ENCODE measurements at regions not wholly inside any gene's neighbourhood (a gene's known extent, or its start where the extent isn't known, plus 50 kb on each side); places are given as distances from the start of the nearest gene placed in this dataset.
"Not testable (repeated sequence)": the region's sequence is repeated elsewhere in the genome, so short reads cannot be mapped to it uniquely, and the experiment has no call there.

GRCh38 chr5:117343726-117344125, 769.1 kb upstream of the SEMA6A start:
- FAIRE-seq = not testable (repeated sequence)

GRCh38 chr5:117337064-117337749, 762.6 kb upstream of the SEMA6A start:
- DNase-seq (ENCODE audit: low spot score) (no peak), FAIRE-seq (no peak)

More at GRCh38 chr5:117343726-117344125, 769.1 kb upstream of the SEMA6A start:
- DNase-seq (ENCODE audit: low spot score) = not testable (repeated sequence)

- FAIRE-seq (no peak), DNase-seq (ENCODE audit: low spot score) (no peak)
These were observed 761.6 kb upstream of the SEMA6A start for GRCh38 chr5:117336208-117336607.

- FAIRE-seq (no peak), DNase-seq (ENCODE audit: low spot score) (no peak)
These were observed 758.4 kb upstream of the SEMA6A start for GRCh38 chr5:117333011-117333410.

- FAIRE-seq = no peak
- no peak for DNase-seq (ENCODE audit: low spot score)
These were observed 757.7 kb upstream of the SEMA6A start for GRCh38 chr5:117332341-117332740.

GRCh38 chr5:117327511-117327910, 752.9 kb upstream of the SEMA6A start:
- no peak for DNase-seq (ENCODE audit: low spot score)
- FAIRE-seq = no peak

GRCh38 chr5:117326997-117327396, 752.4 kb upstream of the SEMA6A start:
- DNase-seq (ENCODE audit: low spot score) (no peak), FAIRE-seq (no peak)

- no peak for DNase-seq (ENCODE audit: low spot score)
- no peak for FAIRE-seq
These were observed 743.9 kb upstream of the SEMA6A start for GRCh38 chr5:117318528-117318927.

- FAIRE-seq (no peak), DNase-seq (ENCODE audit: low spot score) (no peak)
These were observed 740.5 kb upstream of the SEMA6A start for GRCh38 chr5:117315170-117315569.

GRCh38 chr5:117304512-117305107, 730.0 kb upstream of the SEMA6A start:
- not testable (repeated sequence) for DNase-seq (ENCODE audit: low spot score)

GRCh38 chr5:117302949-117303348, 728.3 kb upstream of the SEMA6A start:
- FAIRE-seq = no peak
- no peak for DNase-seq (ENCODE audit: low spot score)

More at GRCh38 chr5:117304512-117305107, 730.0 kb upstream of the SEMA6A start:
- not testable (repeated sequence) for FAIRE-seq

GRCh38 chr5:117302473-117302872, 727.9 kb upstream of the SEMA6A start:
- FAIRE-seq = no peak
- no peak for DNase-seq (ENCODE audit: low spot score)

GRCh38 chr5:117299936-117300328, 725.3 kb upstream of the SEMA6A start:
- no peak for FAIRE-seq
- DNase-seq (ENCODE audit: low spot score) = no peak

- DNase-seq (ENCODE audit: low spot score) (no peak), FAIRE-seq (no peak)
These were observed 724.8 kb upstream of the SEMA6A start for GRCh38 chr5:117299224-117299935.

GRCh38 chr5:117296872-117297271, 722.2 kb upstream of the SEMA6A start:
- FAIRE-seq (no peak), DNase-seq (ENCODE audit: low spot score) (no peak)

GRCh38 chr5:117295941-117296340, 721.3 kb upstream of the SEMA6A start:
- FAIRE-seq (no peak), DNase-seq (ENCODE audit: low spot score) (no peak)

GRCh38 chr5:117286813-117287212, 712.2 kb upstream of the SEMA6A start:
- FAIRE-seq (no peak), DNase-seq (ENCODE audit: low spot score) (no peak)

- no peak for FAIRE-seq
- no peak for DNase-seq (ENCODE audit: low spot score)
These were observed 697.0 kb upstream of the SEMA6A start for GRCh38 chr5:117271656-117272055.

- DNase-seq (ENCODE audit: low spot score) (no peak), FAIRE-seq (no peak)
These were observed 691.7 kb upstream of the SEMA6A start for GRCh38 chr5:117266280-117266679.

- FAIRE-seq (no peak), DNase-seq (ENCODE audit: low spot score) (no peak)
These were observed 688.6 kb upstream of the SEMA6A start for GRCh38 chr5:117263231-117263630.

GRCh38 chr5:117262572-117263131, 688.0 kb upstream of the SEMA6A start:
- no peak for DNase-seq (ENCODE audit: low spot score)
- FAIRE-seq = no peak

- no peak for FAIRE-seq
- DNase-seq (ENCODE audit: low spot score) = no peak
These were observed 687.4 kb upstream of the SEMA6A start for GRCh38 chr5:117261948-117262571.

Measured in RCC 7860 (cell line).